Endothelial cell of umbilical vein (primary cell): ENCODE measurements at regions not wholly inside any gene's neighbourhood (a gene's known extent, or its start where the extent isn't known, plus 50 kb on each side); places are given as distances from the start of the nearest gene placed in this dataset.

Experiments
- BruUV-seq: library from RNA; stranded (reverse); fragments of 400-500 nt; replicated peaks from 2 replicates; lab custom pipeline; 2021; lab: Mats Ljungman, UMichigan
- CTCF ChIA-PET: fragments of 300-600, 350-600 bp; sonication (Branson Sonifier 250); formaldehyde crosslinking; loops from one replicate; lab custom pipeline; 2021; ENCODE audit warnings: antibody characterized with exemption, inconsistent platforms; lab: Charles Lee
- POLR2A ChIA-PET: fragments of 300-600, 350-600 bp; sonication (Branson Sonifier 250); formaldehyde crosslinking; loops from one replicate; lab custom pipeline; 2021; ENCODE audit warnings: antibody characterized with exemption, inconsistent platforms; lab: Charles Lee
- DNase-seq: peaks from one replicate; pipeline ENCODE4 v3.0.0-alpha.2; 2011; ENCODE audit warnings: low read depth, low spot score
- FAIRE-seq: peaks from 2 replicates; lab custom pipeline; 2011; peaks lifted over from hg19 to GRCh38; lab: Jason Lieb, UNC
- H2AFZ ChIP-seq: 2 replicates; pipeline ENCODE4 v1.6.0; 2012; ENCODE audit warnings: low read depth, low read length, control low read depth, inconsistent platforms
- H3K27ac ChIP-seq: 2 replicates; pipeline ENCODE4 v1.5.1; 2011; ENCODE audit warnings: low read depth, mild to moderate bottlenecking, control low read depth, low read length, moderate library complexity; ENCODE audit not compliant: insufficient read depth
- H3K27me3 ChIP-seq, 2 experiments: 2 replicates each; pipeline versions ENCODE4 v1.6.0 to v1.6.1; 2011; ENCODE audit warnings: low read length in 2 of 2, mixed read lengths in 1 of 2; ENCODE audit not compliant: control insufficient read depth in 2 of 2, insufficient read depth in 2 of 2
- H3K36me3 ChIP-seq, 2 experiments: 2 replicates in 1 of 2; 3 replicates in 1 of 2; pipeline ENCODE4 v1.5.1; 2011; ENCODE audit warnings: low read length in 2 of 2, mild to moderate bottlenecking in 1 of 2, moderate library complexity in 1 of 2; ENCODE audit not compliant: control insufficient read depth in 2 of 2, insufficient read depth in 2 of 2; ENCODE audit errors: extremely low read depth in 1 of 2
- H3K4me1 ChIP-seq: 3 replicates; pipeline ENCODE4 v1.5.1; 2011; ENCODE audit warnings: mild to moderate bottlenecking, low read length; ENCODE audit not compliant: control insufficient read depth, insufficient read depth; ENCODE audit errors: extremely low read depth
- H3K4me2 ChIP-seq: 2 replicates; pipeline ENCODE4 v1.6.1; 2011; ENCODE audit warnings: low read length, control low read depth, mixed read lengths; ENCODE audit not compliant: insufficient read depth
- H3K4me3 ChIP-seq, 3 experiments: fragments of 200-600 bp in 1 of 3; sonication (generic), shearing (Covaris generic) in 1 of 3; replicated peaks in 1 of 3; 2 replicates each; pipeline ENCODE4 v1.5.1; 2011 to 2016; ENCODE audit warnings: control low read depth in 3 of 3, low read length in 3 of 3, mild to moderate bottlenecking in 2 of 3, inconsistent platforms in 1 of 3, low read depth in 1 of 3, moderate library complexity in 1 of 3; ENCODE audit not compliant: insufficient read depth in 1 of 3
- H3K79me2 ChIP-seq: 2 replicates; pipeline ENCODE4 v1.6.0; 2012; ENCODE audit warnings: low read length, inconsistent platforms; ENCODE audit not compliant: control insufficient read depth, insufficient read depth
- H3K9ac ChIP-seq: replicated peaks from 2 replicates; pipeline ENCODE3; 2011; ENCODE audit warnings: low read length, control low read depth; ENCODE audit not compliant: insufficient read depth; ENCODE audit errors: extremely low read depth
- H3K9me1 ChIP-seq: replicated peaks from 3 replicates; pipeline ENCODE4 v1.6.0; 2011; ENCODE audit warnings: mild to moderate bottlenecking, low read length; ENCODE audit not compliant: control insufficient read depth, insufficient read depth; ENCODE audit errors: extremely low read depth
- H3K9me3 ChIP-seq: replicated peaks from 2 replicates; pipeline ENCODE4 v1.5.1; 2012; ENCODE audit warnings: low read length, inconsistent platforms; ENCODE audit not compliant: control insufficient read depth, insufficient read depth
- H4K20me1 ChIP-seq: replicated peaks from 2 replicates; pipeline ENCODE3; 2011; ENCODE audit warnings: mild to moderate bottlenecking, low read length; ENCODE audit not compliant: control insufficient read depth, insufficient read depth; ENCODE audit errors: extremely low read depth
- EZH2 ChIP-seq: IDR thresholded peaks from 2 replicates; pipeline ENCODE4 v1.6.1; 2012; ENCODE audit warnings: borderline replicate concordance, low read depth, mild to moderate bottlenecking, moderate library complexity, low read length, inconsistent platforms; ENCODE audit not compliant: severe bottlenecking
- FOS ChIP-seq: IDR thresholded peaks from 2 replicates; pipeline ENCODE4 v1.6.1; 2011; ENCODE audit warnings: mild to moderate bottlenecking, low read length, moderate library complexity, borderline replicate concordance; ENCODE audit not compliant: insufficient read depth
- GATA2 ChIP-seq: IDR thresholded peaks from 2 replicates; pipeline ENCODE4 v1.7.0; 2011; ENCODE audit warnings: low read depth, mild to moderate bottlenecking, moderate library complexity, mixed read lengths, low read length; ENCODE audit not compliant: insufficient read length, insufficient read depth
- JUN ChIP-seq: IDR thresholded peaks from 2 replicates; pipeline ENCODE4 v1.6.1; 2011; ENCODE audit warnings: borderline replicate concordance, low read depth; ENCODE audit not compliant: insufficient read length, insufficient read depth
- MYC ChIP-seq: IDR thresholded peaks from one replicate; pipeline ENCODE4 v1.6.1; 2011; ENCODE audit warnings: mild to moderate bottlenecking, low read depth, low read length
- POLR2A ChIP-seq: IDR thresholded peaks from 2 replicates; pipeline ENCODE4 v1.6.1; 2012; ENCODE audit warnings: low read depth, mild to moderate bottlenecking, control low read depth, low read length
- POLR2AphosphoS5 ChIP-seq: IDR thresholded peaks from 2 replicates; pipeline ENCODE4 v1.6.1; 2012; ENCODE audit warnings: low read depth, mild to moderate bottlenecking, control low read depth, low read length, moderate library complexity; ENCODE audit not compliant: insufficient read depth
- dilution Hi-C: fragments of 300-500 bp; cut with MboI; formaldehyde crosslinking; loops from one replicate; pipeline ENCODE4 v1.15.0; 2019; ENCODE audit warnings: low sequenced_read_pairs; ENCODE audit not compliant: extremely low pct_ligation_motif_present
- intact Hi-C: fragments of 100-400 bp; cut with micrococcal nuclease; formaldehyde crosslinking; loops from one replicate; pipeline ENCODE4 v1.10.0; 2022
- TF ChIP-seq, protein P1 (sequence below), 2 donors: IDR thresholded peaks; 1 replicate in 1 of 2; 2 replicates in 1 of 2; pipeline ENCODE4 v1.5.1; 2011; ENCODE audit warnings: low read length in 2 of 2, mild to moderate bottlenecking in 2 of 2, moderate library complexity in 2 of 2, control low read depth in 1 of 2, inconsistent platforms in 1 of 2, low read depth in 1 of 2; ENCODE audit not compliant: insufficient read depth in 1 of 2; ENCODE audit errors: extremely low read depth in 1 of 2
- TF ChIP-seq, protein P2 (sequence below): IDR thresholded peaks from 2 replicates; pipeline ENCODE4 v1.6.1; 2011; ENCODE audit not compliant: insufficient read depth, insufficient read length

DNA sequence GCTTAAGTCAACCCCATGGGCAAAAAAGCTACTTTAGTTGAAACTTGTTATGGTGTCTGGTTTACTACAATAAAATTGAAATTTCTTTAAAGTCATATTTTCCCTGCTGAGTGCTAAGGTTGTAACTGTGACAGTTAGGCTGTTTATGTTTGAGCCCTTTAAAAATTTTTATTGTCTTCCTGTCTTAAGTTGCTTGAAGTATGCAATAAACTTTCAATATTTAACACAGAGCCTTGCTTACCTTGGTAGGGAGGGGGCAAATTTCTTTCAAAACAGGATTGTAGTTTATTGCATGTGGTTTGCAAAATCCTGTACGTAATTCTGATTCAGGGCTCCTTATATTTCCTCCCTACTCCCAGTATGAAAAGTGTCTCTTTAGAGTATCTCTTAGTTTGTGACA lies 465.5 kb upstream of the ACTBL2 start:
- FAIRE-seq (no peak), DNase-seq (no peak)
- no peak overlapping the region for H3K9ac ChIP-seq
- no peak overlapping the region for H3K27ac ChIP-seq
- CTCF ChIA-PET, result interaction anchor here (1.3 kb wide), 1 partner anchor 27 kb away, joined by 3 read pairs; no protein-coding TSS in a partner anchor
- H3K4me1 ChIP-seq, result no peaks in the 10 kb centered on the region
- peaks cover 0 to 2% of the 10 kb centered on the region in 2 experiments for H3K27me3 ChIP-seq
- H3K9me1 ChIP-seq, result no peaks in the 10 kb centered on the region
- H3K4me3 ChIP-seq, result no peak overlapping the region
- H3K4me2 ChIP-seq, result no peak overlapping the region
- no peaks in the 10 kb centered on the region for H3K36me3 ChIP-seq
- no peaks in the 10 kb centered on the region for H4K20me1 ChIP-seq
- no TSS peak for BruUV-seq
- no peak overlapping the region for H2AFZ ChIP-seq
- intact Hi-C loops (no loop called here), dilution Hi-C loops (no loop called here)
- H3K9me3 ChIP-seq, result no peaks in the 10 kb centered on the region
- POLR2A ChIA-PET, result no interaction called here
- TF ChIP-seq, protein P1, sequence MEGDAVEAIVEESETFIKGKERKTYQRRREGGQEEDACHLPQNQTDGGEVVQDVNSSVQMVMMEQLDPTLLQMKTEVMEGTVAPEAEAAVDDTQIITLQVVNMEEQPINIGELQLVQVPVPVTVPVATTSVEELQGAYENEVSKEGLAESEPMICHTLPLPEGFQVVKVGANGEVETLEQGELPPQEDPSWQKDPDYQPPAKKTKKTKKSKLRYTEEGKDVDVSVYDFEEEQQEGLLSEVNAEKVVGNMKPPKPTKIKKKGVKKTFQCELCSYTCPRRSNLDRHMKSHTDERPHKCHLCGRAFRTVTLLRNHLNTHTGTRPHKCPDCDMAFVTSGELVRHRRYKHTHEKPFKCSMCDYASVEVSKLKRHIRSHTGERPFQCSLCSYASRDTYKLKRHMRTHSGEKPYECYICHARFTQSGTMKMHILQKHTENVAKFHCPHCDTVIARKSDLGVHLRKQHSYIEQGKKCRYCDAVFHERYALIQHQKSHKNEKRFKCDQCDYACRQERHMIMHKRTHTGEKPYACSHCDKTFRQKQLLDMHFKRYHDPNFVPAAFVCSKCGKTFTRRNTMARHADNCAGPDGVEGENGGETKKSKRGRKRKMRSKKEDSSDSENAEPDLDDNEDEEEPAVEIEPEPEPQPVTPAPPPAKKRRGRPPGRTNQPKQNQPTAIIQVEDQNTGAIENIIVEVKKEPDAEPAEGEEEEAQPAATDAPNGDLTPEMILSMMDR (IDR thresholded peaks at IDR 0.05; ENCODE audit: extremely low read depth in 1 of 2, insufficient read depth in 1 of 2, low read depth in 1 of 2, low read length in 2 of 2), result no peak
- TF ChIP-seq EZH2, result no peak
- no peak for TF ChIP-seq POLR2AphosphoS5
- TF ChIP-seq MYC, result no peak
- H3K79me2 ChIP-seq, result no peaks in the 10 kb centered on the region

DNA sequence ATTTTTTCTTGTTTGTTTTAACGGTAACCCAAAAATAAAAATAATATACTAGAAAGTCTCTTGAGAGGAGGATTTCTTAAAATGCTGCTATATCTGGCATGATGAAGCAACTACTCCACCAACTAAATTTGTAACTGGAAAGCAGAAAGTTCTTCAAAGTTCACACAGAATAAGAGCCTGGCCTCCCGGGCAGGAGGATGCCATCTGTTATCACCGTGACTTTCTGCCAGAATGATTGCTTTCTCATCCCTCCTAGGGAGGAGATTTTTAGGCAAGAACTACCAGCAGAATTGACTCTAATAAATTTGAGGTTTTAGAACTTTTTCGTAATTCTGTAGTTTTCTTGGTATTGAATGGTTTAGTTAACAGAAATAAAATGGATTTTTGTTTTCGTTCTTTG lies 464.6 kb upstream of the ACTBL2 start:
- POLR2A ChIA-PET, result no interaction called here
- CTCF ChIA-PET, result interaction anchor here (1.3 kb wide), 1 partner anchor 26 kb away, joined by 3 read pairs; no protein-coding TSS in a partner anchor
- FAIRE-seq, result no peak
- no peaks in the 10 kb centered on the region for H3K4me1 ChIP-seq
- no peaks in the 10 kb centered on the region for H3K9me1 ChIP-seq
- peaks cover 0 to 2% of the 10 kb centered on the region in 2 experiments for H3K27me3 ChIP-seq
- dilution Hi-C loops, result no loop called here
- H3K79me2 ChIP-seq, result no peaks in the 10 kb centered on the region
- no peaks in the 10 kb centered on the region for H4K20me1 ChIP-seq
- H3K4me2 ChIP-seq, result no peak overlapping the region
- no peaks in the 10 kb centered on the region for H3K9me3 ChIP-seq
- intact Hi-C loops, result no loop called here
- H3K36me3 ChIP-seq, result no peaks in the 10 kb centered on the region
- TF ChIP-seq JUN (no peak), POLR2A (no peak), FOS (no peak), POLR2AphosphoS5 (no peak), GATA2 (no peak)
- TF ChIP-seq, protein P2, sequence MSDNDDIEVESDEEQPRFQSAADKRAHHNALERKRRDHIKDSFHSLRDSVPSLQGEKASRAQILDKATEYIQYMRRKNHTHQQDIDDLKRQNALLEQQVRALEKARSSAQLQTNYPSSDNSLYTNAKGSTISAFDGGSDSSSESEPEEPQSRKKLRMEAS, result no peak
- DNase-seq, result no peak
- no peak overlapping the region for H3K9ac ChIP-seq
- H3K27ac ChIP-seq, result no peak overlapping the region
- no peak overlapping the region for H2AFZ ChIP-seq
- no TSS peak for BruUV-seq
- H3K4me3 ChIP-seq, result no peak overlapping the region
